ENCODE measurements at regions not wholly inside any gene's neighbourhood (a gene's known extent, or its start where the extent isn't known, plus 50 kb on each side); places are given as distances from the start of the nearest gene placed in this dataset.

DNA sequence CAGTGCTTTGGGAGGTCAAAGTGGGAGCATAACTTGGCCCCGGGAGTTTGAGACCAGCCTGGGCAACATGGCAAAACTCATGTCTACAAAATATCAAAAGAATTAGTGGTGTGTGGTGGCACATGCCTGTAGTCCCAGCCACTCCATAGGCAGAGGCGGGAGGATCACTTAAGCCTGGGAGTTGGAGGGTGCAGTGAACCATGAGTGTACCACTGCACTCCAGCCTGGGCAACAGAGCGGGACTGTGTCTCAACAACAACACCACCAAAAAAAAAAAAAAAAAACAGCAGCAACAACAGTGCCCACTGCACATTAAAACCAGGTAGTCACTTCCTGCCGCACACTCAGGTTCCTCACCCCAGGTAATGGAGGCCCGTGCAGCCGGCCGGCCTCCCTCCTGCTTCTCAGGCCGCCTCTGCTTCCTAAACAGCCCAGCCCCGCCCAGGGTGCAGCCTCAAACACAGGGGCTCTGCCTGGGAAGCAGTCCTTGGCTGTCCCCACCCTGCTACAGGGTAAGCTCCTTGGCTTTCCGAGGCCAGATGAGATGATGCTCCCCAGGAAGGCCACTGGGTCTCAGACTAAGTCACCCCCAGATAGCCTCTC lies 318.3 kb downstream of the SHANK2 start:
- no peak for ATAC-seq (ENCODE audit: low read depth)
- Mint-ChIP-seq H3K27me3 (peaks cover 2% of the 10 kb centered on the region), H3K9me3 (peaks cover 6% of the 10 kb centered on the region), H3K4me1 (no peaks in the 10 kb centered on the region), H3K4me3 (no peak overlapping the region), H3K27ac (no peak overlapping the region), H3K36me3 (ENCODE audit: low read depth) (no peaks in the 10 kb centered on the region)
- TF ChIP-seq, protein P1, sequence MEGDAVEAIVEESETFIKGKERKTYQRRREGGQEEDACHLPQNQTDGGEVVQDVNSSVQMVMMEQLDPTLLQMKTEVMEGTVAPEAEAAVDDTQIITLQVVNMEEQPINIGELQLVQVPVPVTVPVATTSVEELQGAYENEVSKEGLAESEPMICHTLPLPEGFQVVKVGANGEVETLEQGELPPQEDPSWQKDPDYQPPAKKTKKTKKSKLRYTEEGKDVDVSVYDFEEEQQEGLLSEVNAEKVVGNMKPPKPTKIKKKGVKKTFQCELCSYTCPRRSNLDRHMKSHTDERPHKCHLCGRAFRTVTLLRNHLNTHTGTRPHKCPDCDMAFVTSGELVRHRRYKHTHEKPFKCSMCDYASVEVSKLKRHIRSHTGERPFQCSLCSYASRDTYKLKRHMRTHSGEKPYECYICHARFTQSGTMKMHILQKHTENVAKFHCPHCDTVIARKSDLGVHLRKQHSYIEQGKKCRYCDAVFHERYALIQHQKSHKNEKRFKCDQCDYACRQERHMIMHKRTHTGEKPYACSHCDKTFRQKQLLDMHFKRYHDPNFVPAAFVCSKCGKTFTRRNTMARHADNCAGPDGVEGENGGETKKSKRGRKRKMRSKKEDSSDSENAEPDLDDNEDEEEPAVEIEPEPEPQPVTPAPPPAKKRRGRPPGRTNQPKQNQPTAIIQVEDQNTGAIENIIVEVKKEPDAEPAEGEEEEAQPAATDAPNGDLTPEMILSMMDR (IDR thresholded peaks at IDR 0.05), result no peak
- DNase-seq, result no peak
- ChIA-PET CTCF (no interaction called here), POLR2A (no interaction called here)
- intact Hi-C loops (cut with micrococcal nuclease), result no loop called here

DNA sequence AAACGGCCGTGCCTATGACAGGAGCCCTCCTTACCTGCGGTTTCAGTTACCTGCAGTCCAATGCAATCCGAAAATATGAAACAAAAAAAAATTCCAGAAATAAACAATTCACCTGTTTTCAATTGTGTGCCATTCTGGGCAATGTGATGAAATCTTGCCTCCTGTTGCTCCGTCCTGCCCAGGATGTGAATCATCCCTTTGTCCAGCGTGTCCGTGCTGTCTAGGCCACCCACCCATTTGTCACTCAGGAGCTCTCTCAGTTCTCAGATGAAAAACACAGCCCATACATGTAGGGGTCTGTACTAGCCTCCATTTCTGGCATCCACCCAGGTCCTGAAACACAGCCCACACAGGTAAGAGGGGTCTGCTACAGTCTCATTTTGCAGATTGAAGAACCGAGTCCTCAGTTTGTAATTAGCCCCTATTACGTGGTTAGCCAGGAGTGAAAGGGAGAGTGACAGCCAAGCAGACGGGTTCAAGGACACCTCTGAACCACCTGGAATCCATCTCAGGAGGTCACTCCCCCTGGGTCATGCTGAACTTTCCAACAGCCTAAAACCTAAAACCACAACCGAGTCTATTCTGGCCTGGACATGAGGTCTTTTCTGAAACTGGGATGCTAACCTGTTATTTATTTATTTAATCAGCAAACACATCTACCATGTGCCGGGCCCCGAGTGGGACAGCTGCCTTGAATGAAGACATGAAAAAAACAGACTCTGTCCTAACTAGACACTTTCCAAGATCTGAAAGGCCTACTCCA lies 317.2 kb downstream of the SHANK2 start:
- H3K27ac Mint-ChIP-seq, result no peak overlapping the region
- ATAC-seq (ENCODE audit: low read depth), result no peak
- CTCF ChIA-PET, result no interaction called here

DNA sequence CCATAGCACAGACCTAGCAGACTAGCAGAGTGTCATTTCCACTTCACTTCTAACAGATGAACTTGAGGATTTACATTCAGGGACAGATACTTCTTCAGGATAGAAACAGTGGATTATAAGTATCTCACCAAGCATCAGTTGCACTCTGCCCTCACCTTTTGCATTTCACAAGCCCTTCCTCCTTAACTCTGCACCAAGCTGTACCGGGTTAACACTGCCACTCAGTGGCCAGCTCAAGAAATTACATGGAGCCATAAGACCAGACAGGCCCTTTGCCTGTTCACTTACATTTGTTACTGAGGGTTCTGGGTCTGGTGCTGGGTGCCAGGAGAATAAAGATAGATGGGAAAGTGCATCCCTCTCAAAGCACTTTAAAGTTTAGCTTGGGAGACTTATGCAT lies 309.8 kb downstream of the SHANK2 start:
- CTCF ChIA-PET, result no interaction called here
- no peak overlapping the region for H3K4me3 Mint-ChIP-seq
- ATAC-seq (ENCODE audit: low read depth) (no peak), DNase-seq (no peak)
- H3K27me3 Mint-ChIP-seq, result no peaks in the 10 kb centered on the region
- POLR2A ChIA-PET, result no interaction called here
- H3K9me3 Mint-ChIP-seq, result peaks cover 26% of the 10 kb centered on the region
- no peaks in the 10 kb centered on the region for H3K36me3 Mint-ChIP-seq (ENCODE audit: low read depth)
- intact Hi-C loops (cut with micrococcal nuclease), result no loop called here
- H3K4me1 Mint-ChIP-seq, result no peaks in the 10 kb centered on the region
- H3K27ac Mint-ChIP-seq, result no peak overlapping the region
- TF ChIP-seq, protein P1 (IDR thresholded peaks at IDR 0.05), result no peak

More for the DNA sequence above, 317.2 kb downstream of the SHANK2 start:
- H3K4me1 Mint-ChIP-seq, result no peaks in the 10 kb centered on the region
- TF ChIP-seq, protein P1 (IDR thresholded peaks at IDR 0.05), result no peak
- no peaks in the 10 kb centered on the region for H3K36me3 Mint-ChIP-seq (ENCODE audit: low read depth)
- POLR2A ChIA-PET, result no interaction called here
- no peak overlapping the region for H3K4me3 Mint-ChIP-seq
- peaks cover under 1% of the 10 kb centered on the region for H3K9me3 Mint-ChIP-seq
- intact Hi-C loops (cut with micrococcal nuclease), result no loop called here
- H3K27me3 Mint-ChIP-seq, result peaks cover 1% of the 10 kb centered on the region
- no peak for DNase-seq

DNA sequence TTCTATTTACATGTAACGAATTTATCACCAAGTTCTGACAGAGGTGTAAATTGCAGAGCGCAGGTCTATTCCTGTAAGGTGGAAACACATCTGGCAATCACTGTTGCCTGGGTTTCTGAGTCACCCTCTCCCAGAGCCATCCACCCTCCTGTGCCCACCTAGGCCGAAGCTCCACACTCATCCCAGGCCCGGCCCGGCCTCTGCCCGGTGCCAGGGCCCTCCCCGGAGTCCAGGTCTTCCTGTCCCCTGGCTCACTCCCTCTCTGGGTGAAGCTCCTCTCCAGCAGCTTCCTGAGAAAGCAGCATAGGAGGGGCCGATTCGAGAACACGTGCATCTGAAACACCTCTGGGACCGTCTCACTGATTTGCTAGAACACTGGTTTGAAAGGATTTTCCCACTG lies 308.2 kb downstream of the SHANK2 start:
- H3K4me3 Mint-ChIP-seq, result no peak overlapping the region
- H3K9me3 Mint-ChIP-seq, result peaks cover 29% of the 10 kb centered on the region
- DNase-seq, result no peak
- no peak for ATAC-seq (ENCODE audit: low read depth)
- intact Hi-C loops (cut with micrococcal nuclease), result no loop called here
- no peaks in the 10 kb centered on the region for H3K4me1 Mint-ChIP-seq
- no peaks in the 10 kb centered on the region for H3K36me3 Mint-ChIP-seq (ENCODE audit: low read depth)
- TF ChIP-seq, protein P1 (IDR thresholded peaks at IDR 0.05), result no peak
- H3K27ac Mint-ChIP-seq, result no peak overlapping the region
- peaks cover 6% of the 10 kb centered on the region for H3K27me3 Mint-ChIP-seq
- CTCF ChIA-PET, result no interaction called here
- POLR2A ChIA-PET, result no interaction called here

DNA sequence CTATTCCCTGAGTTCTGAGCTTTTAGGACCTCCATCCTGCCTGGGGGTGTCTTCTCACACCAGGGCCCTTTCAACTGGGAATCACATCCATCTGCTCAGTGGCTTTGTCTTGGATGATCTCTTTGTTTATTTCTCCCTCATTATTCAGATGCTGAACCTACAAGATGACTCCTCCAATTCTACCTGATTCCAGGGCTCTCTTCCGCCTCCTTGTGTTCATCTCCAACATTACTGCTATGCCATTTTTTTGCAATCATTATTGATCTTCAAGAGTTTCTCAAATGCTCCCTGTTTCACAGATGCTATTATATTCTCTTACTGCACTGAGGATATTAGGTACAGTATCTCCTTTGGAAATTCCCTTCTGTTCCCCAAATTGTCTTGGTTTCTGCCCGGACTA lies 307.7 kb downstream of the SHANK2 start:
- H3K4me3 Mint-ChIP-seq, result no peak overlapping the region
- TF ChIP-seq, protein P1 (IDR thresholded peaks at IDR 0.05), result no peak

More for the DNA sequence above, 307.7 kb downstream of the SHANK2 start:
- intact Hi-C loops (cut with micrococcal nuclease), result no loop called here
- H3K9me3 Mint-ChIP-seq, result peaks cover 29% of the 10 kb centered on the region
- POLR2A ChIA-PET, result no interaction called here
- H3K4me1 Mint-ChIP-seq, result no peaks in the 10 kb centered on the region
- CTCF ChIA-PET, result no interaction called here
- ATAC-seq (ENCODE audit: low read depth) (no peak), DNase-seq (no peak)
- H3K27ac Mint-ChIP-seq, result no peak overlapping the region
- H3K27me3 Mint-ChIP-seq, result peaks cover 6% of the 10 kb centered on the region
- H3K36me3 Mint-ChIP-seq (ENCODE audit: low read depth), result no peaks in the 10 kb centered on the region
